ENCODE measurements at regions not wholly inside any gene's neighbourhood (a gene's known extent, or its start where the extent isn't known, plus 50 kb on each side); places are given as distances from the start of the nearest gene placed in this dataset.
"Not testable (repeated sequence)": the region's sequence is repeated elsewhere in the genome, so short reads cannot be mapped to it uniquely, and the experiment has no call there.

GRCh38 chr18:52200406-52200805, 139.6 kb upstream of the DCC start:
- DNase-seq (ENCODE audit: low read depth in 2 of 2), result no peak

GRCh38 chr18:52200921-52201663, 138.9 kb upstream of the DCC start:
- no peak for DNase-seq (ENCODE audit: low read depth in 2 of 2)

- no peak for DNase-seq (ENCODE audit: low read depth in 2 of 2)
Observed at GRCh38 chr18:52208646-52209045, 131.4 kb upstream of the DCC start.

GRCh38 chr18:52216109-52216508, 123.9 kb upstream of the DCC start:
- DNase-seq (ENCODE audit: low read depth in 2 of 2), result no peak

GRCh38 chr18:52216666-52217065, 123.3 kb upstream of the DCC start:
- DNase-seq (ENCODE audit: low read depth in 2 of 2), result no peak

- DNase-seq (ENCODE audit: low read depth in 2 of 2), result no peak
Observed at GRCh38 chr18:52219102-52219501, 120.9 kb upstream of the DCC start.

GRCh38 chr18:52220062-52220591, 119.9 kb upstream of the DCC start:
- DNase-seq (ENCODE audit: low read depth in 2 of 2), result no peak

GRCh38 chr18:52222211-52222610, 117.8 kb upstream of the DCC start:
- DNase-seq (ENCODE audit: low read depth in 2 of 2), result no peak

- no peak for DNase-seq (ENCODE audit: low read depth in 2 of 2)
Observed at GRCh38 chr18:52227536-52227935, 112.5 kb upstream of the DCC start.

GRCh38 chr18:52228166-52228565, 111.8 kb upstream of the DCC start:
- no peak for DNase-seq (ENCODE audit: low read depth in 2 of 2)

- no peak for DNase-seq (ENCODE audit: low read depth in 2 of 2)
Observed at GRCh38 chr18:52236131-52236530, 103.9 kb upstream of the DCC start.

GRCh38 chr18:52237551-52237950, 102.4 kb upstream of the DCC start:
- no peak for DNase-seq (ENCODE audit: low read depth in 2 of 2)

- DNase-seq (ENCODE audit: low read depth in 2 of 2), result no peak
Observed at GRCh38 chr18:52242711-52243110, 97.3 kb upstream of the DCC start.

GRCh38 chr18:52244658-52245057, 95.3 kb upstream of the DCC start:
- no peak for DNase-seq (ENCODE audit: low read depth in 2 of 2)

GRCh38 chr18:52254367-52254766, 85.6 kb upstream of the DCC start:
- DNase-seq (ENCODE audit: low read depth in 2 of 2), result no peak

- DNase-seq (ENCODE audit: low read depth in 2 of 2), result not testable (repeated sequence)
Observed at GRCh38 chr18:52257417-52257816, 82.6 kb upstream of the DCC start.

GRCh38 chr18:52275817-52276216, 64.2 kb upstream of the DCC start:
- DNase-seq (ENCODE audit: low read depth in 2 of 2), result no peak

- no peak for DNase-seq (ENCODE audit: low read depth in 2 of 2)
Observed at GRCh38 chr18:52277785-52278184, 62.2 kb upstream of the DCC start.

- no peak for DNase-seq (ENCODE audit: low read depth in 2 of 2)
Observed at GRCh38 chr18:52278191-52278590, 61.8 kb upstream of the DCC start.

GRCh38 chr18:52280702-52281101, 59.3 kb upstream of the DCC start:
- DNase-seq (ENCODE audit: low read depth in 2 of 2), result no peak

GRCh38 chr18:52283927-52284326, 56.1 kb upstream of the DCC start:
- DNase-seq (ENCODE audit: low read depth in 2 of 2), result no peak

- no peak for DNase-seq (ENCODE audit: low read depth in 2 of 2)
Observed at GRCh38 chr18:52286675-52287074, 53.3 kb upstream of the DCC start.

GRCh38 chr18:52287151-52287550, 52.8 kb upstream of the DCC start:
- no peak for DNase-seq (ENCODE audit: low read depth in 2 of 2)

Measured in stimulated activated CD8-positive, alpha-beta memory T cell treated with anti-CD3 and anti-CD28 coated beads, Interleukin-2, amount 100 ng/mL, for 48 hours (primary cell).